ENCODE measurements at regions not wholly inside any gene's neighbourhood (a gene's known extent, or its start where the extent isn't known, plus 50 kb on each side); places are given as distances from the start of the nearest gene placed in this dataset.

DNA sequence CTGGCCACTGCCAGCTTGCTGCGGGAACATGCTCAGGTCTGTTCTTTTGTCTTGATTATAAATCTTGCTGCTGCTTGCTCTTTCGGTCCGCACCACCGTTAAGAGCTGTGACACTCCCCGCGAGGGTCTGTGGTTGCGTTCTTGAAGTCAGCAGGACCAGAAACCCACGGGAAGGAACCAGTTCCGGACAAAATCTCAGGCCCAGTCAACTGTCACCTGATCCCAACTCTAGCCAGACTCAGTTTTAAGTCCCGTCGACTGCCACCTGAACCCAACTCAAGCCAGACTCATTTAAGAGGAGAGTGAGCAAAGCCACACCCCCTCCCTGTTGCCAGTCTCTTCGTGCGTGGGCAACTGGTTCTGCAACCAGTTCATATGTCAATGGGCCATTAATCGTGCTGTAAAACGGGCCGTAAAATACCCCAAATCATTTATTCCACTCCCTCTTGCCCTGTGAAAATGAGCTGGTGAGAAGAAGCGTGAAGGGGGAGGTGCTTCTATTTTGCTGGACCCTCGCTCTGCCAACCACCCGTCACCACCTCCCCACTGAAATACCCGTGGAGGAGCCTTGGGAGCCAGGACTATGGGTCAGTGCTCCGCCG lies 224.3 kb downstream of the NDUFA10 start:
- TF ChIP-seq, protein P1, sequence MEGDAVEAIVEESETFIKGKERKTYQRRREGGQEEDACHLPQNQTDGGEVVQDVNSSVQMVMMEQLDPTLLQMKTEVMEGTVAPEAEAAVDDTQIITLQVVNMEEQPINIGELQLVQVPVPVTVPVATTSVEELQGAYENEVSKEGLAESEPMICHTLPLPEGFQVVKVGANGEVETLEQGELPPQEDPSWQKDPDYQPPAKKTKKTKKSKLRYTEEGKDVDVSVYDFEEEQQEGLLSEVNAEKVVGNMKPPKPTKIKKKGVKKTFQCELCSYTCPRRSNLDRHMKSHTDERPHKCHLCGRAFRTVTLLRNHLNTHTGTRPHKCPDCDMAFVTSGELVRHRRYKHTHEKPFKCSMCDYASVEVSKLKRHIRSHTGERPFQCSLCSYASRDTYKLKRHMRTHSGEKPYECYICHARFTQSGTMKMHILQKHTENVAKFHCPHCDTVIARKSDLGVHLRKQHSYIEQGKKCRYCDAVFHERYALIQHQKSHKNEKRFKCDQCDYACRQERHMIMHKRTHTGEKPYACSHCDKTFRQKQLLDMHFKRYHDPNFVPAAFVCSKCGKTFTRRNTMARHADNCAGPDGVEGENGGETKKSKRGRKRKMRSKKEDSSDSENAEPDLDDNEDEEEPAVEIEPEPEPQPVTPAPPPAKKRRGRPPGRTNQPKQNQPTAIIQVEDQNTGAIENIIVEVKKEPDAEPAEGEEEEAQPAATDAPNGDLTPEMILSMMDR (IDR thresholded peaks at IDR 0.05 in 2 of 3, conservative IDR thresholded peaks at IDR 0.05 in 1 of 3; ENCODE audit: insufficient read depth in 2 of 3, low read depth in 1 of 3, low read length in 3 of 3) = no peak
- TF ChIP-seq ZFP36 (IDR thresholded peaks at IDR 0.05; ENCODE audit: low read depth, low read length, partially characterized antibody) (no peak), EP300 (IDR thresholded peaks at IDR 0.05; ENCODE audit: low read length) (no peak), TAF1 (IDR thresholded peaks at IDR 0.05; ENCODE audit: control insufficient read depth, extremely low read depth, insufficient read depth, low read length, severe bottlenecking) (no peak), ZNF444 (CRISPR knock-in tag; IDR thresholded peaks at IDR 0.05) (no peak), FOXA1 (IDR thresholded peaks at IDR 0.05; ENCODE audit: borderline replicate concordance) (no peak)
